LNCAP (cell line): ENCODE measurements at regions not wholly inside any gene's neighbourhood (a gene's known extent, or its start where the extent isn't known, plus 50 kb on each side); places are given as distances from the start of the nearest gene placed in this dataset.

ENCODE experiments used
- TF ChIP-seq, protein P1 (sequence below): fragments of 450-650 bp; IDR thresholded peaks from 2 replicates; pipeline ENCODE4 v1.5.1; 2017; ENCODE audit warnings: mild to moderate bottlenecking

DNA sequence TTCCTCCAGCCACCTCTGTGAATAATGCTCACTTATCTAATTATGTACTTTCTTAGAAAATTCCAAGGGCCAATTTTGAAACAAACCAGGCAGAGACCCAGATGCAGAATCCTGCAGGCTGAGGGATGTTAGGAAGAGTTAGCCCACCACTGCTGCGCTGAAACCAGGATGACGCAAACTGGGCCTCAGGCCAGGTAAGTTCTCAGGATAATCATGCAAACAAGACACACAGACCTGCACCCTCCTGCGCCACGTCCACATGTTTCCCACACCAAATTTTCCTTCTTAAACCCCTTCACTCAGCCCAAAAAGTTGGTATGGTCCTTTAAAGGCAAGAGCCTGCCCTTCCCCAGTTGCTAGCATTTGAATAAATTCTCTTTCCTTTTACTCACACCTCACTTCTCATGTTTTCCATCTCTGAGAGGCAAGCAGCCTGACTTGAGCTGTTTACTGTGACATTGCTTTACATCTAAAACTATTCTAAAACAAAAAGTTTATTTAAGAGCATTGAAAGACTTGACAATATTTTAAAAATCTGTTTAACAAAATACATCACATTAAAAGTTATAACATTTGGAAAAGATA, 887.1 kb downstream of the LRRIQ3 start:
- TF ChIP-seq, protein P1, sequence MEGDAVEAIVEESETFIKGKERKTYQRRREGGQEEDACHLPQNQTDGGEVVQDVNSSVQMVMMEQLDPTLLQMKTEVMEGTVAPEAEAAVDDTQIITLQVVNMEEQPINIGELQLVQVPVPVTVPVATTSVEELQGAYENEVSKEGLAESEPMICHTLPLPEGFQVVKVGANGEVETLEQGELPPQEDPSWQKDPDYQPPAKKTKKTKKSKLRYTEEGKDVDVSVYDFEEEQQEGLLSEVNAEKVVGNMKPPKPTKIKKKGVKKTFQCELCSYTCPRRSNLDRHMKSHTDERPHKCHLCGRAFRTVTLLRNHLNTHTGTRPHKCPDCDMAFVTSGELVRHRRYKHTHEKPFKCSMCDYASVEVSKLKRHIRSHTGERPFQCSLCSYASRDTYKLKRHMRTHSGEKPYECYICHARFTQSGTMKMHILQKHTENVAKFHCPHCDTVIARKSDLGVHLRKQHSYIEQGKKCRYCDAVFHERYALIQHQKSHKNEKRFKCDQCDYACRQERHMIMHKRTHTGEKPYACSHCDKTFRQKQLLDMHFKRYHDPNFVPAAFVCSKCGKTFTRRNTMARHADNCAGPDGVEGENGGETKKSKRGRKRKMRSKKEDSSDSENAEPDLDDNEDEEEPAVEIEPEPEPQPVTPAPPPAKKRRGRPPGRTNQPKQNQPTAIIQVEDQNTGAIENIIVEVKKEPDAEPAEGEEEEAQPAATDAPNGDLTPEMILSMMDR = no peak

DNA sequence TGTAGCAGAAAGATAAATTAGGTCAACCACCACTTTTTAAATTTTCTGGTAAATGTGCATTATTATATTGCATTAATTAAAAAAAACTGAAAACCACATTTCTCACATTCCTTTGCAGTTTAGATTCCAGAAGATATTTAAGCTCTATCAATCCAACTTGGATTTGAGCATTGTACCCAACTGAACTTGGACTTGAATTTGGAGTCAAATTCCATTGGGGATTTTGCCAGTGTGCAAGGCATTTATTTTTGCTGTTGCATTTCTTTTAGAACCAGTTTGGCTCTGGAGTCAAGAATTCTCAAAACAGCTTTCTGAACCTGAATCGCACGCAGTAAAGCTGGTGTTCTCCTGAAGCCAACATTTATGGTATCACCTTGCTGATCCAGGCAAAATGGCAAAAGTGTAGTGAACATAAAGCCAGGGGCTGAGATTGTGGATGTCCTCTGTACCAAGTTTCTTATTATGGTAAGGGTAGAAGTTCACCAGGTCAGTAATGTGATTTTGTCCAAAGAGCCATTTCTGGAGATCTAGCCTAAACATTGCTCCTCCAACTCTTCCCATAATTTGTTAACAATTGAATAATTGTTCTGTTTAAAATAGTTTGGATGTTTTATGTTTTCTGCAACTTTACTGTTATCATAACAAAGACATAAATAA, 890.9 kb downstream of the LRRIQ3 start:
- TF ChIP-seq, protein P1 = no peak

DNA sequence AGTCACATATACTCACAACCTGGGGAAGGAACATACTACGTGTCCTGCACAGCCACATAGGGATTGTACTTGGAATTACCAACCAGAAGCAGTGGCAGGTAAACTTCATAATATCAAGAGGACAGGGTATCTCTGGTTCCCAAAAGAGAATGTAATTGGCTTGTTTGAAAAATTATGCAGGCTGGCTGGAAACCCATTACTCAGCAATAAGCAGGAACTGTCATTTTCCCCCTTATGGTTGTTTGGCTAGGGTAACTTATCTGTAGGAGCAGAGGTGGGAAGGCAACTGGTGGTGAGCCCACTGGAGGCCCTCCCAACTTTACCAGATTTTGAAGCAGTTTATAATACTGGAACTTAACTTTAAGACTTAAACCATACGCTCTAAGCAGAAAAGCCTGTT, 924.1 kb downstream of the LRRIQ3 start:
- TF ChIP-seq, protein P1 = no peak

DNA sequence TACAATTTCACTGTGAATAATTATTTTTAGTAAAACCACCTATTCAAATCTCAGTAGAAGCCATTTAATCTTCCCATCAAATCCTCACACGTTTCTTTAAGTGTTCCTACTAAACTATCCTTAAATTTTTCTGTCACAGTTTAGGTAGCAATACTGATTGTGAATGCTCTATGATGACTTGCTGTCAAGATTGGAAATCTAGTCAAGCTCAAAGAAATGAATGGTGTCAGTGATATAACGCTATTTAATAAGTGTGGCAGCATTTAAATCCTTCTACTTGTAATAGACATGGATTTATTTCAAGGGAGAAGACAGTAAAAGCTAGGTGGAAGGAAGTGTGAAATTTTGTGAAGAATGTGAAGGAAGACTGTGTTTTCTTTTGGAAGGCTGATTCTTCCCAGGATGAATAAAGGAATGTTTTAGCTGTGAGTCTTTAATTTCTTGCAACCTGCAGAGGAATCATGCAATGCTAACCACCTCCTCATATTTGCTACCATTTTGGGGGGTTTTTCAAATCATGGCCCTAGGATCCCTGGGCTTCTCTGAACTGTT, 936.7 kb upstream of the NEGR1 start:
- TF ChIP-seq, protein P1 = no peak

DNA sequence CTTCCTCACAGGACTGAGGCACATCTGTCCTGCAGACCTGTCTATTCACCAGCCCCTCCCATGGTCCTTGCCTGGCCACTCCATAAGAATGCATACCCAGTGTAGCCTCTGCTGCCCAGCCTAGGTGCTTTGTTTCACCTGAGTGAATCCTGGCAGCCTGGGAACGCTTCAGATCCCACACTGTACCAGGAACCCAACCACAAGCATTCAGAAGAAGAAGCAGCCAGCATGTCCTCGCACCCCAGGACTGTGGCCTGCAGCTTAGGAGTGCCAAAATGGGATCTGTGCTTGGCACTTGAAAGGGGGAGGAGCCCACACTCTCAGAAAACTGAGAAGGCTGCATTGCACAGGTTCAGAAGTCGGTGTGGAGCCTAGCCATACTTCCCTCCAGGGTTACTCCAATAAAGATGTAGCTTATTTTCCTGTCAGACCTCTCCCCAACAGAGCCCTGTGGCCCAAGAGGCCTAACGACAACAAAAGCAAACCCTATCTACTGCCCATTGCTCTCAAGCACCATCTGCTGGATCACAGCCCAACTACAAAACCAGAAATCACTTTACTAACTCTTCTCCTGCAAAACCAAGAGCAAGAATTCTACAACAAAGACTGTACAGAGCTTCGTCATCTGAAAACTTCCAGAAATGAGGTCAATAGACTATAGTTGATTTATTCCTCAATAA, 923.1 kb upstream of the NEGR1 start:
- TF ChIP-seq, protein P1 = no peak

DNA sequence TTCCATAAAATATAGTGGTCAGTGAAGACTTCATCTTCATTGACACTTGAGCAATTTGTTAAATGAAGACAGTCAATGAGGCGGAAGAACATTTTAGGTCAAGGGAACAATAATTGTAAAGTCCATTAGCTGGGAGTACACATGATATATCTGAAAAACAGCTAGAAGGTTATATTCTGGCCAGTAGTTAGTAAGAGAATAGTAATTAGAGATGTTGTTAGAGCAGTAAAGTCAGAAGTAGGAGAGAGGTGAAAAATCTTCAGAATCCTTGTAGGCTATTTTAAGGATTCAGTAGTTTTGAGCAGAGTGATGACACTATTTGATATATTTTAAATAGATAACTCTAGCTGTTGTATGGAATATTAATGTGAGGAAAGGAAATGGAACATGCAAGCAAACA, 915.6 kb upstream of the NEGR1 start:
- TF ChIP-seq, protein P1 = no peak

DNA sequence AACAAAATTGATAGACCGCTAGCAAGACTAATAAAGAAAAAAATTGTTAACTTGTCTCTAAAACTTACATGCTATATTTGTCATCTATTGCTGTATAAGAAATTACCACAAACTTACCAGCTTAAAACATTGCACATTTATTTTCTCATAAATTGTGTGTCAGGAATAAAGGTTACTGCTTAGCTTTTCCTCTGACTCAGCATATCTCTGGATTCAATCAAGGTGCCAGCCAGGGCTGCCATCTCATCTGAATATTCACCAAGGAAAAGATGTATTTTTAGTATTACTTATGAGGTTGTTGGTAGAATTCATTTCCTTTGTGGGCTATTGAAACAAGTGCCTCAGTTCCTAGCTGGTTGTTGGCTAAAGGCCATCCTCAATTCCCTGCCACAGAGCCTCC, 912.6 kb upstream of the NEGR1 start:
- TF ChIP-seq, protein P1 = no peak
